ENCODE measurements at regions not wholly inside any gene's neighbourhood (a gene's known extent, or its start where the extent isn't known, plus 50 kb on each side); places are given as distances from the start of the nearest gene placed in this dataset.

DNA sequence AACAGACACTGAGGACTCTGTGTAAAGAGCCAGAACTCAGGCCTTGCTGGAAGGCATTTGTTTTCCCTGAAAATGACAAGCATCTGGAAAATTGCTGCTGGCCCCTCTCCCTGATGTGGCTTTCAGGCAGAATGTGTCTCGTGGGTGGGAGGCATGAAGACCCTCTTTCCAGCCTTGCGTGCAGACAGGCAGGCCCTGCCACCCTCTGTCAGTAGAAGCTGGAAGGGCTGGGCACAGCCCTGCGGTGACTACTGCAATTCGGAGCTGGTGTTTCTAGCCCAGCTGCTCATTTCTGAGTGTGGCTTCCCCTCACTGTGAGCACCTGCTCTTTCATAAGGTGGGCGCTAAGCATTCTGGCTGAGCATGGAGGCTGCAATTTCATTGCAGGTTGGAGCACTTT, 349.9 kb downstream of the PTPRU start:
- DNase-seq (ENCODE audit: low read depth) = no peak
- TF ChIP-seq POLR2A (IDR thresholded peaks at IDR 0.05; ENCODE audit: extremely low read depth, insufficient read length) = no peak
- TF ChIP-seq MYC (IDR thresholded peaks at IDR 0.05; ENCODE audit: low read depth, low read length) = no peak
- TF ChIP-seq, protein P1, sequence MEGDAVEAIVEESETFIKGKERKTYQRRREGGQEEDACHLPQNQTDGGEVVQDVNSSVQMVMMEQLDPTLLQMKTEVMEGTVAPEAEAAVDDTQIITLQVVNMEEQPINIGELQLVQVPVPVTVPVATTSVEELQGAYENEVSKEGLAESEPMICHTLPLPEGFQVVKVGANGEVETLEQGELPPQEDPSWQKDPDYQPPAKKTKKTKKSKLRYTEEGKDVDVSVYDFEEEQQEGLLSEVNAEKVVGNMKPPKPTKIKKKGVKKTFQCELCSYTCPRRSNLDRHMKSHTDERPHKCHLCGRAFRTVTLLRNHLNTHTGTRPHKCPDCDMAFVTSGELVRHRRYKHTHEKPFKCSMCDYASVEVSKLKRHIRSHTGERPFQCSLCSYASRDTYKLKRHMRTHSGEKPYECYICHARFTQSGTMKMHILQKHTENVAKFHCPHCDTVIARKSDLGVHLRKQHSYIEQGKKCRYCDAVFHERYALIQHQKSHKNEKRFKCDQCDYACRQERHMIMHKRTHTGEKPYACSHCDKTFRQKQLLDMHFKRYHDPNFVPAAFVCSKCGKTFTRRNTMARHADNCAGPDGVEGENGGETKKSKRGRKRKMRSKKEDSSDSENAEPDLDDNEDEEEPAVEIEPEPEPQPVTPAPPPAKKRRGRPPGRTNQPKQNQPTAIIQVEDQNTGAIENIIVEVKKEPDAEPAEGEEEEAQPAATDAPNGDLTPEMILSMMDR (IDR thresholded peaks at IDR 0.05; ENCODE audit: low read depth, low read length) = no peak
- TF ChIP-seq, protein P2, sequence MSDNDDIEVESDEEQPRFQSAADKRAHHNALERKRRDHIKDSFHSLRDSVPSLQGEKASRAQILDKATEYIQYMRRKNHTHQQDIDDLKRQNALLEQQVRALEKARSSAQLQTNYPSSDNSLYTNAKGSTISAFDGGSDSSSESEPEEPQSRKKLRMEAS (IDR thresholded peaks at IDR 0.05; ENCODE audit: low read depth, low read length) = no peak
- no peak overlapping the region for H3K4me3 ChIP-seq (ENCODE audit: low read depth, low read length)

DNA sequence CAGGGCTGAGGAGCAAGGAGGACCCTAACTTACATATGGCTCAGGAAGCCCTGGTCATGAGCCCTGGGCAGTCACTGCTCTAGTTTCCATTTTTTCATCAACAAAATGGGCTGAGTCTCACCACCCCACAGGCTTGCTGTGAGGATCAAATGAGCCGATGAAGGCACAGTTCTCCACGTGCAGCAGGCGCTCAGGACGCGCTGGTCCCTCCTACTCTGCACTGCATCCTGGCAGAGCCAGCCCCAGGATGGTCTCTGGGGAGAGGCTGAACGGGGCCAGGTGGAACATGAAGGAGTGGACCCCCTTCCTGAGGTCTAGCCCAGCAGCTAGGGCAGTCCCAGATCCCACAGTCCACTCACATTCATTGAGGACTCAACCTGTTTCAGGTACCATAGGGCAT, 349.3 kb downstream of the PTPRU start:
- no peak for DNase-seq (ENCODE audit: low read depth)
- no peak for TF ChIP-seq MYC (IDR thresholded peaks at IDR 0.05; ENCODE audit: low read depth, low read length)
- TF ChIP-seq, protein P2 (IDR thresholded peaks at IDR 0.05; ENCODE audit: low read depth, low read length) = no peak
- TF ChIP-seq, protein P1 (IDR thresholded peaks at IDR 0.05; ENCODE audit: low read depth, low read length) = no peak
- no peak for TF ChIP-seq POLR2A (IDR thresholded peaks at IDR 0.05; ENCODE audit: extremely low read depth, insufficient read length)
- H3K4me3 ChIP-seq (ENCODE audit: low read depth, low read length) = no peak overlapping the region

DNA sequence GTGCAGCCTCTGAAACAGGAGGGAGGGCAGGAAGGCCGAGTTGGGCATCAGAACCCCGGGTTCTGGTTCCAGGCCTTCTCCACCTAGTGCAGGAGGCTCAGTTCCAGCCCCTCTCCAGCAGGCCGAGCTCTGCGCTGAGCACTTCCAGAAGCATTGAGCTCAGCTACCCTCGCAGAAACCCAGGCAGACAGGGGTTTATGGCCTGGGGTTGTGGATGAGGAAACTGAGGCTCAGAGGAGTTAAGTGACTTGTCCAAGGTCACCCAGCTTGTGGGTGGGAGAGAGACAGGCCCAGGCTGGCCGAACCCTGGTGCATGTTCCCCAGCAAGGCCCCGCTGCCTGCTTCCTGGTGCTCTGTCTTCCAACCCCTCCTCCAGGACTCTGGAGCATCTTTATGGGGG, 348.9 kb downstream of the PTPRU start:
- DNase-seq (ENCODE audit: low read depth) = no peak
- H3K4me3 ChIP-seq (ENCODE audit: low read depth, low read length) = no peak overlapping the region
- TF ChIP-seq POLR2A (IDR thresholded peaks at IDR 0.05; ENCODE audit: extremely low read depth, insufficient read length) = no peak
- TF ChIP-seq, protein P1 (IDR thresholded peaks at IDR 0.05; ENCODE audit: low read depth, low read length) = no peak
- TF ChIP-seq, protein P2 (IDR thresholded peaks at IDR 0.05; ENCODE audit: low read depth, low read length) = no peak
- no peak for TF ChIP-seq MYC (IDR thresholded peaks at IDR 0.05; ENCODE audit: low read depth, low read length)

DNA sequence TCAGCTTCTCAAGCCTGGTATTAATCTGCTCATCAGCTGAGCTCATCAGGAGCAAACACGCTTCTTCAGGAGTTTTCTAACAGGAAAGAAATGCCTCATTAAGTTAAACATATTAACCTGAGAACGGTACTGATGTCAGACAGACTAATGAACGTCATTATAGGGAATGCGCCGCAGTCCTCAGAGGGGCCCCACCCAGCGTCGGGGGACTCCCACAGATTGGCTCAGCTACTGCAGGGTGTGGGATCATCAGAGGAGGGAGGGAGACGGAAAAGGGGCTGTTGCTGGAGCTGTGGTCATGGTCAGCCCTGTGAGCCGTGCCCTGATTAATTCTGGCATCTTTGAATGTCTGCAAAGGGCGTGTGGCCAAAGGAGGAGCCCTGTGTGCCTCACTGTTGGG, 348.5 kb downstream of the PTPRU start:
- no peak for DNase-seq (ENCODE audit: low read depth)
- TF ChIP-seq MYC (IDR thresholded peaks at IDR 0.05; ENCODE audit: low read depth, low read length) (no peak), POLR2A (IDR thresholded peaks at IDR 0.05; ENCODE audit: extremely low read depth, insufficient read length) (no peak)
- TF ChIP-seq, protein P1 (IDR thresholded peaks at IDR 0.05; ENCODE audit: low read depth, low read length) = no peak
- TF ChIP-seq, protein P2 (IDR thresholded peaks at IDR 0.05; ENCODE audit: low read depth, low read length) = no peak
- H3K4me3 ChIP-seq (ENCODE audit: low read depth, low read length) = no peak overlapping the region

DNA sequence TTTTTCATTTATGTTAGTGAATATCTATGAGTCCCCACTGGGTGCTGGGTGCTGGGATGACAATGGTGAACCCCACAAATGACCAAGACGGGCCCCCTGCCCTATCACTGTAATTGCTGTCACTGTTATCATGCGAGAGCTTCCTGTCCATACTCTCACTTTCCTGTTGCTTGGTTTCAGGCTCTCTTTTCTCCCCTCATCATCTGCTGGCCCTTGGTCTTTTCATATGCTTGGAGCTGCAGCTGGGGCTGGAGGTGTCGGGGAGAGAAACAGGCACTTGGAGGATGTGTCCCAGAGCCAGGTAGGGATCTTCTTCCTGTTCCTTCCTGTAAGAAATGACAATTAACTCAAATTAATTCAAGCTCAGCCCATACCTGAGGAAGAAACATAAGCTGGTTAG, 348.0 kb downstream of the PTPRU start:
- TF ChIP-seq, protein P1 (IDR thresholded peaks at IDR 0.05; ENCODE audit: low read depth, low read length) = no peak
- TF ChIP-seq POLR2A (IDR thresholded peaks at IDR 0.05; ENCODE audit: extremely low read depth, insufficient read length) (no peak), MYC (IDR thresholded peaks at IDR 0.05; ENCODE audit: low read depth, low read length) (no peak)
- TF ChIP-seq, protein P2 (IDR thresholded peaks at IDR 0.05; ENCODE audit: low read depth, low read length) = no peak
- no peak for DNase-seq (ENCODE audit: low read depth)
- no peak overlapping the region for H3K4me3 ChIP-seq (ENCODE audit: low read depth, low read length)

DNA sequence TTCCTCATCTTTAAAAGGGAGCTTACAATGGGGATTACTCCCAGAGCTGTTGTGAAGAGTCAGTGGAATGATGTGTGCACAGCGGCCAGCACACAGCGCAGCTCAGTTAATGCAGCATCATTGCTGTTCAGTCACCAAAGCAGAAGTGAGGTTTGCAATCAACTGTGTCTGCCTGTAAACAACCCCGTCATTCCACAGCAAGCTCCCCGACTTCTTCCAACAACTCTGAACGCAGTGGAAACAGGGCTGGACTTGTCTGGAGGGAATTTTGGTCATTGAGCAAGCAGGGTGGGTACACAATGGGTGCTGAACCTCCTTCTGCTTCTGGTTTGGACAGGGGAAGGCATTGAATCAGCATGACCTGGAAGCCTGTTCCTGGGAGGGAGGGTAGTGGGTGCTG, 347.4 kb downstream of the PTPRU start:
- TF ChIP-seq, protein P1 (IDR thresholded peaks at IDR 0.05; ENCODE audit: low read depth, low read length) = no peak
- TF ChIP-seq, protein P2 (IDR thresholded peaks at IDR 0.05; ENCODE audit: low read depth, low read length) = no peak
- no peak for TF ChIP-seq POLR2A (IDR thresholded peaks at IDR 0.05; ENCODE audit: extremely low read depth, insufficient read length)
- no peak for TF ChIP-seq MYC (IDR thresholded peaks at IDR 0.05; ENCODE audit: low read depth, low read length)
- DNase-seq (ENCODE audit: low read depth) = no peak

More for the DNA sequence above, 347.4 kb downstream of the PTPRU start:
- no peak overlapping the region for H3K4me3 ChIP-seq (ENCODE audit: low read depth, low read length)

Measured in NB4 (cell line).